Mesenteric fat pad (tissue), 1 donor: ENCODE measurements at regions not wholly inside any gene's neighbourhood (a gene's known extent, or its start where the extent isn't known, plus 50 kb on each side); places are given as distances from the start of the nearest gene placed in this dataset.

Experiments
- DNase-seq: peaks from one replicate; pipeline ENCODE4 v3.0.0-alpha.2; 2020; ENCODE audit warnings: low spot score
- donor health status: DM: yes; HTN: yes; CAD: no.

DNA sequence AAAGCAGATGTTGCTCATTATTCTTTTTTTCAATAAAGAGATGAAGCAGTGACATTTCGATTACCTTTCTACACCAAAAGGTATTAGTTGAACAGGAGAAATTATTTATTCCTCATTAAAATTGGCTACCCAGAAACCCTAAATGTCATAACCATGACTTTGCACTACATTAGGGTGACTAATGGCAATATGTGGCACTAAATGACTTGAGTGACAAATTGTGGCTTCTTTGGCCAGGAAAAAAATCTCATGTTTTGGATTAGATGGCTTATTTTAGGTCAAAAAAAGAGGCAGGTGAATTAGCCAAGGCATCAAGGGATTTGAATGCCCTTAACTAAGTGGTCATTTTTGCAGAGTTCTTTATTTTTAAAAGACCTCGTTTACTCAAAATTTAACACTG is 353.9 kb downstream of the NDFIP2 start:
- DNase-seq = no peak

GRCh38 chr13:79833991-79834390 is 353.0 kb downstream of the NDFIP2 start:
- DNase-seq = no peak

DNA sequence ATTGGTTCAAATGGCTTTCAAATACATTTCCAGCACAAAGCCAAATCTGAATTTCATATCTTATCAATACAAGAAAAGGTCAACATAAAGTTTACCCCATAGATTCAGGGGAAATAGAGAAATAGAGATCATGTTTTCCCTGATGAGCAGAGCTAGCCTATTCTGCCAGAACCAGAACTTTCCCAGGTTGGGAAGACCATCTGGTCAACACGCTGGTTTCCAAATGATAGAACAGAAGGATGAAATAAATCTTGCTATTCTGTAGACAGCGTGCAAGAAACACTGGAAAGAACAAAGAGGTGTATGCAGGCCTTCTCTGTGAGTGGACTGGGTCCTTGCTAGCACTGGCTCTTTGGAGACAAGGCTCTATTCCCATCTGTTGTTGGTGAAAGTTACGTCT is 350.6 kb downstream of the NDFIP2 start:
- DNase-seq = no peak

- no peak for DNase-seq
Observed at GRCh38 chr13:79830945-79831344, 350.0 kb downstream of the NDFIP2 start.

DNA sequence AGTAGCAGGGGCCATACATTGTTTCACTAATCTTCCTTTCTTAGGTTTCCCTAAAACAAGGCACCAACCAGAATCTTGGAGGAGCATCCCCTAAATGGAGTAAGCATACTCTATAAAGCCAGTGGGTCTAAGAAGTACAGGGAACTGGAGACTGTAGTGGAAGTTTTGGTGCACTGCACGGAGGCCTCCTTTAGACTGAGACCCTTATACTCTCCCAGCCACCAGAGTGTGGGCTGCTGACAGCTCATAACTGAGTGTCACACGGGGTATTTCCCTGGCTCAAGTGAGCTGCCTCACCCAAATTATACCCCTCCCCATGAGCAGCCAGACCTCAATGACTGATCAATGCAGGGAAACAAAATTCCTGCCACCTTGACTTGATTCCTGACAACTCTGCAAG is 349.5 kb downstream of the NDFIP2 start:
- DNase-seq = no peak

DNA sequence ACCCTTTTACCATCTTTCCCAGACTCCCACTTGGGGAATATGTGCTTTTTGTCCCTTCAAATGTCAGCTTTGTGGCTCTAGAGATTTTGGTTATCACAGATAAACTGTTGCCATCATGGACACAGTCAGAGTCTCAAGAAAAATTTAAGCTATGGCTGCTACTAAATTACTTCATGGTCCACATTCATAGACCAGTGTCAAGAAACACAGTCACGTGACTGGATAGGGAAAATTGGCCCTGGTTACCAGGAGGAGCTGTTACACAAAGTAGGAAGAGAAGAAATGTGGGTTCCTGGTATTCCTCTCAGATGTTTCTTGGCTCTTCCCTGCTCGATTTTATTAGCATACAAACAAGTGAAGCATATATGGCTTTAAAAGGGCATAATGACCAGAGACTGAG is 348.9 kb downstream of the NDFIP2 start:
- no peak for DNase-seq

DNA sequence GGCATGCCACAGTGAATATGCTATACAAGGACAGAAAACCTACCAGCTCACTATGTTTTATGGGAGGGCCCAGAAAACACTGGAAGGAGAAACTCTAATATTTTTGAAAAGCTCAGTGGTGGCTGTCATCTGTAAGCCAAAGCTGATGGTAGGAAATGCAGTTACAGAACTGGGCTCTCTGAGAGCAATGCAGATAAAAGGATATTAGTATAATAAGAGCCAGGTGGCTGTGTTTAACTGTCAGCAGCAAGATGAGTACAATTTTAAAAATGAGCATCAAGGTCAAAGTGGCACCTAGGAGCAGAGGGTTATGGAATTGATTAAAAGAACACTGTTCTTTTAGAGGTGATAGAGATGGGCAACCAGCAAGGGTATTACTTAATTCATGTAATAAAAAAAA is 345.0 kb downstream of the NDFIP2 start:
- no peak for DNase-seq

DNA sequence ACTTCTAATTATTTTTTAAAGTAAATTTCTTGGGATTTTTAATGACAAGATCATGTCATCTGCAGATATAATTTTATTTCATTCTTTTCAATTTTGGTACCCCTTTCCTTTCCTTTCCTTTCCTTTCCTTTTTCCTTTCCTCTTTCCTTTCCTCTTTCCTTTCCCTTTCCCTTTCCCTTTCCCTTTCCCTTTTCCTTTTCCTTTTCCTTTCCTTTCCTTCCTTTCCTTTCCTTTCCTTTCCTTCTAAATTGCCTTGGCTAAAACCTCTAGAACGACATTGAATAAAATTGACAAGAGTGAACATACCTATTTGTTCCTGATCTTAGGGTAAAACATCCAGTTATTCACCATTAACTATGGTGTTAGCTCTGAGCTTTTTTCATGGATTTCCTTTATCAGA is 334.1 kb downstream of the NDFIP2 start:
- no peak for DNase-seq

- no peak for DNase-seq
Observed at GRCh38 chr13:79812070-79812850, 331.3 kb downstream of the NDFIP2 start.

GRCh38 chr13:79811170-79811569 is 330.2 kb downstream of the NDFIP2 start:
- DNase-seq = no peak

DNA sequence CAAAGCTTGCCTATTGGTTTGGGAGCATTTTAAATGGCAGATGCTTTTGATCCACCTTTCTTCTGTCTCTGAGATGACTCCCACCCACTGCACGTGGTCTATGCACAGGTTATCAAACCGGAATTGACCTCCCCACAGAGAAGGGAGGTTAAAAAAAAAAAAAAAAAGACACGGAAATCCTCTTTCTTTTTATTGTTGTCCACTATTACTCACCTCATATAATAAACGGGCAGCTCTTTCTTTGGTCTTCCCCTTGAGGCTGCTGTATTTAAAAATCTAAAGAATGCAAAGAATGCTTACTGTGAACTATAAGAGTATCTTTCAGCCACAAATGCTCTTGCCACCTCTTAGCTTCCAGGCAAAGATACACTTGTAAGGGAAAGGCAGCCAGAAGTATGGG is 329.7 kb downstream of the NDFIP2 start:
- DNase-seq = no peak

DNA sequence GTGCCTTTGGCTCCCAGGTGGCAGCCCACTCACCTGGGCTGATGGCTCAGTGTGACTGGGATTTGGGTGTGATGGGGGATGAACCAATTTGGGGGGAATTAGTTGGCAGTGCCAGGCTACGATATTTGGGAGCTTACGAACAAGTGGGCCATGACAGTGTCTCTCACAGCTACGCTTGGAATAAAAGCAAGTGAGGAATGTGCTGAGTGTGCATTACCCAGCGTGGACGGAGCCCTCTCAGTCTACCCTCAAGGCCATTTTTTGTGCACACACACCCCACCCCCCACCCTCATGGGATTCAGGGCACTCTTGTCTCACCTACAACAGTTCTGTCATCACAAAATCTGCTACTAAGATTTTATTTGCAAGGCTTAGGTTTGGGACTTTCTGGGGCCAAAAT is 329.1 kb downstream of the NDFIP2 start:
- no peak for DNase-seq

DNA sequence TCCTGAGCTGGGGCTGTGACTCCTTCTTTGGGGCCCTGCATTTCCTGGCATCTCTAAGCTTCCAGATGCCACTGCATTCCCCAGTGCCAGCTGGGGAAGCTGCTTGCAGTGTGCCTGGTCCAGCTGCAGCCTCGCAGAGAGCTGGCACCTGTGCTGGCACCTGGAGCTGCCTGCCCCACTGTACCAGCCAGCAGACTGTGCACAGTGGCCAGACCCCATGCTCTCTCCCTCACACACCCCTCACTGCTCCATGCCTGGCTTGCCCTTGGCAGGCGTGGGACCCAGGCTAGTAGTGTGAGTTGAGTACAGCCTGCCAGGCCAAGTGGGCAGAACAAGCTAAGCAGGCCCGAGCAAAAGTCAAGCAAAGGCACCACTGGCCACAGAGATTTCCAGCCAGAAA is 327.5 kb downstream of the NDFIP2 start:
- no peak for DNase-seq

DNA sequence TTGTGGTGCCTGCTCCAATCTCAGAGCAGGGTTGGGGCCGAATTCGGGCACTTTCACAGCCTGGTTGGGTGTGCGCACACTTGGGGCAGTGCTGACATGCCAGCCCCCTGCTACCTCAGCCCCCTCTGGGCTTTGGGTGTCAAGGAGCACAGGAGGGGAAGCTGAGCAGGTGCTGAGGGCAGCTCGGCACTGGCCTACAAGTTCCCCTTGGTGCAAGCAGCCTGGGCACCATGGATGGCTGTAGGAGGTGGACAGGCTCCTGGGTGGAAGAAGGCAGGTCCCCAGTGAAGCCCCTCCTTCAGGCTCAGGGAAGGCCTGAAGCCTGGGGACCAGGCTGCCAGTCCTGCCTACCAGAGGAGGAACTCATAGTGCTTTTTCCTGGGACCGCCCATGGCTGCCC is 326.6 kb downstream of the NDFIP2 start:
- no peak for DNase-seq

- DNase-seq = no peak
Observed at GRCh38 chr13:79806821-79807220, 325.9 kb downstream of the NDFIP2 start.

GRCh38 chr13:79805317-79805716 is 324.4 kb downstream of the NDFIP2 start:
- no peak for DNase-seq

GRCh38 chr13:79803989-79804388 is 323.0 kb downstream of the NDFIP2 start:
- no peak for DNase-seq

DNA sequence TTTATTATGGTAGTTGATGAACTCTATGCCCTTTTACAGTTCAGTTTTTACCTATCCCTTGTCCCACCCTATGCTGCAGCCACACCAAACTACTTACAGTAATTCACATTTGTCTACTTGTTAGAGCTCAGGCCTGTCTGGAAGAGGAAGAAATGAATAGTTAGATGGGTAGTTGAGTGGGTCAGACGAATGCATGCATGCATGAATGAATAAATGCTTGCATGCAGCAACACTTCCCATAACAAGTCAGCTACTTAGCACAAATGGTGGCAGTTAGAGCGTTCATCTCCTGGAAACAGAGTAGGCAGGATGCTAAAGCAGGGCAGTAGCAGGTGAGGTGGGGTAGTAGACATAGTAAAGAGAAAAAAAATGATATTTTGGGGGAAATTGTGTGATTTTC is 322.3 kb downstream of the NDFIP2 start:
- DNase-seq = no peak

DNA sequence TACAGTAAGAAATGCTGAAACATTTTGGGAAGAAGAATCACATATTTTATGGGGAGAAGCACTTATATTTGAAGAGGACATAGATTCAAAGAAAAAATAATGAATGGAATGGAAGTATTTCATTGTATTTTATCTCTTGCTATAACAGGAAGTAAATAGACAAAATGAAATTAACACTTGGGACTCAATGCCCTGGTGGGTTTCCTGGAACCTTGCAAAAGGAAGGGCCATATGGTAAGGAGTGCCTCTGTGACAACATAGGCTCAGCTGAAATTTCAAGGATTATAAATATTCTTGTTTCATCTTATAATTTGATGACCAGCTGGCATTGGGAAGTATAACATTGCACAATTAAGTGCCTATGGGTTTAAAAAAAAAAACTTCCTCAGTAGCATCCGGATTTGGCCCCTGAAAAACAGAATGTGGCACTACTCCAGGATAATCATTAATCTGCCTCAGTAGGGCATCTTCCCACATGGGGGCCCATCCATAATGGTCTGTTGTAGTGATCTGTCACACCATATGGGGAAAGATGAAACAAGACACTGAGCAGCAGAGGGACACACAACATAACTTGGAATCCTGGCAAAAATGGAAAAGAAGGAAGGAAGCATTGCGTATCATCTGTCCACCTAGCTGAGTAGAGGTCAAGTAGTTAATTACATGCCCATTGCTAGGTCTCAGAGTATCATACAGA is 321.6 kb downstream of the NDFIP2 start:
- DNase-seq = no peak

GRCh38 chr13:79799059-79799867 is 318.3 kb downstream of the NDFIP2 start:
- no peak for DNase-seq

- DNase-seq = no peak
Observed at GRCh38 chr13:79796136-79796535, 315.2 kb downstream of the NDFIP2 start.

GRCh38 chr13:79794931-79795330 is 314.0 kb downstream of the NDFIP2 start:
- no peak for DNase-seq
